Activated CD4-positive, alpha-beta T cell treated with anti-CD3 and anti-CD28 coated beads for 36 hours (primary cell): ENCODE measurements at regions not wholly inside any gene's neighbourhood (a gene's known extent, or its start where the extent isn't known, plus 50 kb on each side); places are given as distances from the start of the nearest gene placed in this dataset.

Experiments
- ATAC-seq: fragments of 200-7000 bp; cut with Tn5 transposase; one replicate; pipeline ENCODE4 v1.10.0; 2021; ENCODE audit warnings: mild to moderate bottlenecking, moderate library complexity
- CTCF ChIA-PET: fragments of 350-600 bp; sonication (Branson Sonifier 250); formaldehyde crosslinking; loops from one replicate; lab custom pipeline; 2021; ENCODE audit warnings: antibody characterized with exemption; lab: Charles Lee
- POLR2A ChIA-PET: fragments of 350-600 bp; sonication (Branson Sonifier 250); formaldehyde crosslinking; loops from one replicate; lab custom pipeline; 2021; ENCODE audit warnings: antibody characterized with exemption, inconsistent platforms; lab: Charles Lee
- DNase-seq: peaks from one replicate; pipeline ENCODE4 v3.0.0-alpha.2; 2020
- H3K27ac Mint-ChIP-seq: one replicate; pipeline ENCODE4 v1.8.0; 2021; ENCODE audit warnings: mixed read lengths
- H3K27me3 Mint-ChIP-seq: one replicate; pipeline ENCODE4 v1.8.0; 2021; ENCODE audit warnings: mixed read lengths
- H3K36me3 Mint-ChIP-seq: one replicate; pipeline ENCODE4 v1.8.0; 2021; ENCODE audit warnings: low read depth, mixed read lengths
- H3K4me1 Mint-ChIP-seq: one replicate; pipeline ENCODE4 v1.8.0; 2021; ENCODE audit warnings: mixed read lengths
- H3K4me3 Mint-ChIP-seq: one replicate; pipeline ENCODE4 v1.8.0; 2021; ENCODE audit warnings: mild to moderate bottlenecking, moderate library complexity, mixed read lengths
- H3K9me3 Mint-ChIP-seq: one replicate; pipeline ENCODE4 v1.8.0; 2021; ENCODE audit warnings: low read depth, mixed read lengths
- intact Hi-C, 2 experiments: fragments of 100-400 bp; cut with DNase I in 1 of 2; cut with micrococcal nuclease in 1 of 2; formaldehyde crosslinking; loops; one replicate each; pipeline versions ENCODE4 v1.14.2 to v1.15.1; 2022 to 2024; cut with DNase I, micrococcal nuclease

- no peak for DNase-seq
- H3K36me3 Mint-ChIP-seq: no peaks in the 10 kb centered on the region
- peaks cover 10% of the 10 kb centered on the region for H3K27me3 Mint-ChIP-seq
- intact Hi-C loops: no loop called here
- H3K9me3 Mint-ChIP-seq: no peaks in the 10 kb centered on the region
- H3K27ac Mint-ChIP-seq: no peak overlapping the region
- CTCF ChIA-PET: no interaction called here
- H3K4me3 Mint-ChIP-seq: no peak overlapping the region
- POLR2A ChIA-PET: no interaction called here
- ATAC-seq: no peak
- H3K4me1 Mint-ChIP-seq: no peaks in the 10 kb centered on the region
Observed at GRCh38 chr5:57844410-57844809, 361.8 kb upstream of the ACTBL2 start.

- CTCF ChIA-PET: no interaction called here
- Mint-ChIP-seq H3K4me1 (no peaks in the 10 kb centered on the region), H3K27ac (no peak overlapping the region), H3K27me3 (peaks cover 10% of the 10 kb centered on the region), H3K36me3 (no peaks in the 10 kb centered on the region), H3K4me3 (no peak overlapping the region), H3K9me3 (no peaks in the 10 kb centered on the region)
- intact Hi-C loops: no loop called here
- ATAC-seq: no peak
- POLR2A ChIA-PET: no interaction called here
- DNase-seq: no peak
Observed at GRCh38 chr5:57843059-57843367, 360.4 kb upstream of the ACTBL2 start.

- Mint-ChIP-seq H3K4me3 (no peak overlapping the region), H3K27ac (no peak overlapping the region), H3K36me3 (no peaks in the 10 kb centered on the region), H3K27me3 (peaks cover 10% of the 10 kb centered on the region), H3K4me1 (no peaks in the 10 kb centered on the region), H3K9me3 (no peaks in the 10 kb centered on the region)
- intact Hi-C loops: no loop called here
- DNase-seq (no peak), ATAC-seq (no peak)
- ChIA-PET CTCF (no interaction called here), POLR2A (no interaction called here)
Observed at GRCh38 chr5:57842364-57843058, 359.9 kb upstream of the ACTBL2 start.

- H3K4me1 Mint-ChIP-seq: no peaks in the 10 kb centered on the region
- peaks cover 10% of the 10 kb centered on the region for H3K27me3 Mint-ChIP-seq
- ATAC-seq (no peak), DNase-seq (no peak)
- POLR2A ChIA-PET: no interaction called here
- CTCF ChIA-PET: no interaction called here
- no peaks in the 10 kb centered on the region for H3K9me3 Mint-ChIP-seq
- H3K36me3 Mint-ChIP-seq: no peaks in the 10 kb centered on the region
- intact Hi-C loops: no loop called here
- no peak overlapping the region for H3K27ac Mint-ChIP-seq
- no peak overlapping the region for H3K4me3 Mint-ChIP-seq
Observed at GRCh38 chr5:57841676-57842363, 359.2 kb upstream of the ACTBL2 start.

GRCh38 chr5:57839437-57840079 lies 356.9 kb upstream of the ACTBL2 start:
- Mint-ChIP-seq H3K27ac (no peak overlapping the region), H3K4me3 (no peak overlapping the region), H3K36me3 (no peaks in the 10 kb centered on the region), H3K4me1 (no peaks in the 10 kb centered on the region), H3K9me3 (no peaks in the 10 kb centered on the region), H3K27me3 (peaks cover 8% of the 10 kb centered on the region)
- ChIA-PET CTCF (interaction anchor here (1.0 kb wide), 1 partner anchor 11 kb away, joined by 3 read pairs; no protein-coding TSS in a partner anchor), POLR2A (no interaction called here)
- DNase-seq (no peak), ATAC-seq (no peak)
- intact Hi-C loops: no loop called here

- Mint-ChIP-seq H3K36me3 (no peaks in the 10 kb centered on the region), H3K27ac (no peak overlapping the region), H3K4me3 (no peak overlapping the region), H3K4me1 (no peaks in the 10 kb centered on the region), H3K27me3 (peaks cover 8% of the 10 kb centered on the region), H3K9me3 (no peaks in the 10 kb centered on the region)
- DNase-seq: no peak
- ChIA-PET POLR2A (no interaction called here), CTCF (interaction anchor here (1.0 kb wide), 1 partner anchor 11 kb away, joined by 3 read pairs; no protein-coding TSS in a partner anchor)
- ATAC-seq: no peak
- intact Hi-C loops: no loop called here
Observed at GRCh38 chr5:57839025-57839424, 356.4 kb upstream of the ACTBL2 start.

- Mint-ChIP-seq H3K27ac (no peak overlapping the region), H3K4me1 (no peaks in the 10 kb centered on the region), H3K27me3 (peaks cover 5% of the 10 kb centered on the region), H3K4me3 (no peak overlapping the region), H3K36me3 (no peaks in the 10 kb centered on the region), H3K9me3 (no peaks in the 10 kb centered on the region)
- ATAC-seq: no peak
- ChIA-PET POLR2A (no interaction called here), CTCF (no interaction called here)
- intact Hi-C loops: no loop called here
- DNase-seq: no peak
Observed at GRCh38 chr5:57836921-57837320, 354.3 kb upstream of the ACTBL2 start.

GRCh38 chr5:57836331-57836730 lies 353.7 kb upstream of the ACTBL2 start:
- H3K27ac Mint-ChIP-seq: no peak overlapping the region
- no peak for ATAC-seq
- H3K9me3 Mint-ChIP-seq: no peaks in the 10 kb centered on the region
- POLR2A ChIA-PET: no interaction called here
- no peak overlapping the region for H3K4me3 Mint-ChIP-seq
- DNase-seq: no peak
- no peaks in the 10 kb centered on the region for H3K4me1 Mint-ChIP-seq
- H3K36me3 Mint-ChIP-seq: no peaks in the 10 kb centered on the region
- CTCF ChIA-PET: no interaction called here
- intact Hi-C loops: no loop called here
- H3K27me3 Mint-ChIP-seq: peaks cover 2% of the 10 kb centered on the region

GRCh38 chr5:57834829-57835608 lies 352.4 kb upstream of the ACTBL2 start:
- ChIA-PET POLR2A (no interaction called here), CTCF (interaction anchor here (0.6 kb wide), 1 partner anchor 302 kb away, joined by 3 read pairs; no protein-coding TSS in a partner anchor)
- no peak for DNase-seq
- Mint-ChIP-seq H3K27ac (no peak overlapping the region), H3K27me3 (no peaks in the 10 kb centered on the region), H3K4me3 (no peak overlapping the region), H3K36me3 (no peaks in the 10 kb centered on the region), H3K9me3 (no peaks in the 10 kb centered on the region), H3K4me1 (no peaks in the 10 kb centered on the region)
- no peak for ATAC-seq
- intact Hi-C loops: no loop called here

- Mint-ChIP-seq H3K4me3 (no peak overlapping the region), H3K9me3 (no peaks in the 10 kb centered on the region), H3K27me3 (no peaks in the 10 kb centered on the region), H3K4me1 (no peaks in the 10 kb centered on the region), H3K36me3 (no peaks in the 10 kb centered on the region), H3K27ac (no peak overlapping the region)
- ATAC-seq: no peak
- DNase-seq: no peak
- ChIA-PET CTCF (no interaction called here), POLR2A (no interaction called here)
- intact Hi-C loops: no loop called here
Observed at GRCh38 chr5:57833489-57833888, 350.9 kb upstream of the ACTBL2 start.

GRCh38 chr5:57832875-57833274 lies 350.3 kb upstream of the ACTBL2 start:
- Mint-ChIP-seq H3K27ac (no peak overlapping the region), H3K4me1 (no peaks in the 10 kb centered on the region), H3K36me3 (no peaks in the 10 kb centered on the region), H3K9me3 (no peaks in the 10 kb centered on the region), H3K27me3 (no peaks in the 10 kb centered on the region), H3K4me3 (no peak overlapping the region)
- intact Hi-C loops: no loop called here
- ATAC-seq (no peak), DNase-seq (no peak)
- POLR2A ChIA-PET: no interaction called here
- CTCF ChIA-PET: no interaction called here
